GM19372 (cell line): ENCODE measurements at regions not wholly inside any gene's neighbourhood (a gene's known extent, or its start where the extent isn't known, plus 50 kb on each side); places are given as distances from the start of the nearest gene placed in this dataset.

ENCODE experiments used
- ATAC-seq: cut with Tn5 transposase; IDR thresholded peaks from one replicate; pipeline ENCODE4 v1.9.1; 2021; ENCODE audit warnings: mild to moderate bottlenecking, low read depth, moderate library complexity; ENCODE audit not compliant: unreplicated experiment

- ATAC-seq, result no peak
Measured at GRCh38 chr2:60400462-60401246, 152.8 kb downstream of the BCL11A start.

DNA sequence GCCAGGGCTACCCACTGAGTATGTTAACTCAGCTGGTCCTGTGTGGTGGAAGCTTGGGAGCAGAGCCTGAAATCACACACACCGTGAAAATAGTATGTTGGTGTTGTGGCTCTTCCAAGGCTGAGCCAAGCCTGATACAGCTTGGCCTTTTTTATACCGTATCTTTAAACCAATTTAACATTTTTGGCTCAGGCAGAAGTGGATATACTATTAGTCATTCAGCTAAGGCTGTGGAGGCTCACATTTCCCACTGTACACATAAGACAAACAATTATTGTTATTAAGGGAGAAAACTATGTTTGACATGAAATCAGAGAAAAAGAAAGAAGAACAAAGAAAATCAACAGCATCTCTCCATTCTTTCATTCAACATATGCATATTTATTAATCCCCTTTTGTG lies 159.0 kb downstream of the BCL11A start:
- no peak for ATAC-seq

DNA sequence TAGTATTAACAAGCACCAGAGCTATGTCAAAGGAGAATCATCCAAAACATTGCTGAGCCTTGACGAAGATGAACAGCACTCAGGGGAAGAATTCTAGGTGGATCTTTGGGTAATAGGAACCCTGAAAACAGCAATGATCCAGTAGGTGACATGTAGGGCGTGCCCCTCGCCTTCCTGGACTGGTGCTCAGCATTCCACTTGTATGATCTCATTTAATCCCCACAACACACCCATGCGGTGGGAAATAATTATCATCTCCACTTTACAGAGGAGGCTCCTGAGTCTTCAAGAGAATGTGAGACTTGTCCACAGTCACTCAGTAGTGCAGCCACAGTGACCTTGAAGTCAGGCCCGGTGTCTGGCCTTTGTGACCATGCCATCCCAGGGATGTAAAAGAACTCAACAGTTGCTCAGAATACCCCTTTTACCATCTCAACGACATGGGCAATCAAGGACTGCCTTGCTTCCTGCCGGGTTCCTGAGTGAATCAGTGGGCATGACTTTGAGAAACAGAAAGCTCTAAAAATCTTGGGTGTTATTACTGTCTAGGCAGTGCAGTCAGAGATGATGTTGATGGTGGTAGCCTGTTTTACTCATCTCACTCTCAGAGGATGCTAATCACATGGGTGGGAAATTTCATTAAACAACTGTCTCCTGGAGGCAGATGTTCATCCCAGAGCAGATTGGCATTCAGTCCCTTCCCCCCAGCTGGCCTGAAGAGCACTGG lies 161.6 kb downstream of the BCL11A start:
- ATAC-seq, result no peak

DNA sequence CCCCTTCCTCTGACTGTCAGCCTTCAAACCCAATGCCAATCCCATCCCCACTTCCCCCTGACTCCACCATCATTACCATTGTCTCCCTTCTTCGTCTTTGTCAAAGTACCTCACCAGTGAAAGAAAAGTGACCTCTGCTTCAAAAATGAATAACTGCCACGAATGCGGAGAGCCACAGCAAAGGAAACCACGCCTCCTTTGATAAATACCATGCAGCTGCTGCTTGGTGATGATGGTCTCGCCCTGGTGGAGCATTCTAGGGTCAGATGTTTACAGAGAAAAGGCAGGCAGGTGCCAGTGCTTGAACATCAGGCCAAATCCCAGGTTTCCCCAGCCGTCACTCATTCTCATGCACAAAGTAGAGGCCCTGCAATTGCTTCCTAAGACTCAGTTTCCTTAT lies 162.2 kb downstream of the BCL11A start:
- no peak for ATAC-seq

GRCh38 chr2:60386436-60386835 lies 167.0 kb downstream of the BCL11A start:
- ATAC-seq, result no peak

- no peak for ATAC-seq
Measured at GRCh38 chr2:60385648-60386047, 167.8 kb downstream of the BCL11A start.

GRCh38 chr2:60383401-60384143 lies 169.9 kb downstream of the BCL11A start:
- ATAC-seq, result no peak

GRCh38 chr2:60380411-60380810 lies 173.0 kb downstream of the BCL11A start:
- ATAC-seq, result no peak

- no peak for ATAC-seq
Measured at GRCh38 chr2:60379684-60380083, 173.8 kb downstream of the BCL11A start.

DNA sequence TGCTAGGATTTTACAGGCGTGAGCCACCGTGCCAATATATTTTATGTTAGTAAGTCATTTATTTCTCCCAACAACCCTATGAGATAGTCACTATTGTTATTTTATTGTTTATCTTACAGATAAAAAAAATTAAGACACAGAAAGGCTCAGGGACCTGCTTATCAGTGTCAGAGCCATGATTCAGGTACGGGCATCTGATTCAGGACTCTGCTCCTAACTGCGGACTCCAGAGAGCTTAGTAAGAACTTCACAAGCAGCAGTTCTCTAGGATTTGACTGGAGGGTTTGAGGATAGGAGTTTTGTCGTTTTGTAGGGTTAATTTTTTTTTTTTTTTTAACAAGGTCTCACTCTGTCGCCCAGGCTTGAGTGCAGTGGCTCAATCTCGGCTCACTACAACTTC lies 174.2 kb downstream of the BCL11A start:
- no peak for ATAC-seq

- no peak for ATAC-seq
Measured at GRCh38 chr2:60377825-60378224, 175.6 kb downstream of the BCL11A start.

DNA sequence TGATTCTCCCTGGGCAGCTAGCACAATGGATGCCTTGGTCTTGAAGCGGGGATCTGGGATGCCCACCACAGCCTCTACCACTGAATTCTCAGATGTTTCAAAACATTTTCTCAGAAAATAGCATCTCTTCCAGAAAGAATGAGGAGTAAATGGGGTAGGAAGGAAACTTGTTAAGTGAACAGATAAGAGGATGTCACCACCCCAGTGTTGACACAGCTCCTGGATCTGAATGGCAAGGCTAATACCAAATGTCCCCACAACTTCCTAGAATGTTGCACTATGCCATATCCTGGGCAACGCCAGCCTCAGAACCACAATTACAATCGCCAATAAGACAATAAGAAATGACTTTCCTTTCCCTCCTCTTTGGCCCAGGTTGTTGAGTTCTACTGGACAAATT lies 177.2 kb downstream of the BCL11A start:
- ATAC-seq, result no peak

- ATAC-seq, result no peak
Measured at GRCh38 chr2:60371681-60372080, 181.8 kb downstream of the BCL11A start.

DNA sequence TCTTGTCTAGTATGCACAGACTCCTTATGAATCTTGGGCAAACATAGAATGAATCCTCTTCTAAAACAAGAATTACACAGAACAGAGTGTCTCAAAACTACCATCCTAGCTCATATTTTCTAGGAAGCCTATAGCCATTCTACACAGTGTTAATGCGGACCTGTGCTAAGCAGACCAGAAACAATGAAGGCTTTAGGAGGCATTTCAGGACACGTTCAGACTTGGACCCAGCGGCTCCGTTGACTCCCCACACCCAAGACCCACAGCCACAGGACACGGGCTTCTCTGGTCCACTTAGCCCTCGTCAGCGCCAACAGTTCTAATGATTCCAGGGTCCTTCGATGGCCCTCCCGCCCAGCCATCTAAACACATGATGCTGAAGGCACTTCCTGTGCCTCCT lies 182.2 kb downstream of the BCL11A start:
- ATAC-seq, result no peak

DNA sequence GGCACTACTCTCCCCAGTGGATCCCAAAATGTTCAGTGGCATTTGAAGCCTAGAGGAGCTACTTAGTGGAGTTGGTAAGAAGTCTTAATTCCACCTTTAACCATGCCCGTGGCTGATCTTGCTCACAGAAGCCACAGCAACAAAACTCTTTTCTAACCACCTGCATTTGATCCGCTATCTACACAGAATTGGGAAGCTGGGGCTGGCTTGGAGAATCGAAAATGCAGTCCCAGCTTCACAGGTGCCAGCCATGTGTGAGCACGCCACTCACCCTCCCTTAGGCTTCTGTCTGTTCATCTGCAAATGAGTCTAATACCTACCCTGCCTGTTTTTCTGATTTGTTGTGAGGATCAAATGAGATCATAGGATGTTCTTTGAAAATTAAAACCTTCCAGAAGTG lies 182.6 kb downstream of the BCL11A start:
- ATAC-seq, result no peak

GRCh38 chr2:60368456-60368855 lies 185.0 kb downstream of the BCL11A start:
- ATAC-seq, result no peak

DNA sequence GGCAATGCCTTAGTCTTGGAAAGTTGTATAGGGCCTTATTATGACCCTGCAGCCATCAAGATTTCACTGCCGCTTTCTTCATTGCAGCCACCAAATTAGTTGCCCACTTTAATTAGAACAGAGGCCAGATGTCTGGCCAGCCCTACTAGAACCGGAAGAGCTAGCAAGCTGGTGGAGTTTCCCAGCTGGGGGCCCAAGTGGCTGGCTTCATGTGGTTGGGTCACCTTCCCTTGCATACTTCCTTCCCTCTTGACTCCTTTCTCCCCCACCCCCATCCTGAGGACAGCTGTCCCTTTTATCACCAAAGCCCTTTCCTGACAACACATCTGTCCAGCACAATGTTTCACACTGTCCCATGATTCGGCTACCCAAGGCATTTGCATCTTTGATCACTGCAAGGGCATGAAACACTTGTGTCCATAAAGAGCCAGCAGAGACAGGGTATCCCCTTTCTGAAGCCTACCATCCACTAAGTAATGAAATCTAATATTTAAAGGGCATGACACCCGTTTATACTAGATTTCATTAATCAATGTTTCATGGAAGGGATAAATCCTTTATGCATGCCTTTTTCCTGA lies 187.2 kb downstream of the BCL11A start:
- ATAC-seq, result peak; percentile 45

DNA sequence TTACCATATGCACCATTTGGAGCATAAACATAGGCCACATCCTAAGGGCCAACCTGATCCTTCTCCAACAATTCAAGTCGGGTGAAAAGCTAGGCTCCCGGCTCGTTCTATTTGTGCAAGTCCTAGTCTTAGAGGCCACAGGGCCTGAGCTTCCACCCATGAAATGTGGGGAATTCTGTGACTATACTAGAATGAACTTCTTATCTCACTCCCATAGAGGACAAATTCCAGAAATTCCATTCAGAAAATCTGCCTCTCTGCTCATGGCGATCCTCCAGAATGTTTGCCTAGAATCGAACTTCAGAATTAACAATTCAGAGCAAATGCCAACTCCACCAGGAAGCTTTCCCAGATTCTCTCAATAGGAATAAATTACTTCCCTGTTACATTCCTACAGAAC lies 187.9 kb downstream of the BCL11A start:
- ATAC-seq, result no peak

DNA sequence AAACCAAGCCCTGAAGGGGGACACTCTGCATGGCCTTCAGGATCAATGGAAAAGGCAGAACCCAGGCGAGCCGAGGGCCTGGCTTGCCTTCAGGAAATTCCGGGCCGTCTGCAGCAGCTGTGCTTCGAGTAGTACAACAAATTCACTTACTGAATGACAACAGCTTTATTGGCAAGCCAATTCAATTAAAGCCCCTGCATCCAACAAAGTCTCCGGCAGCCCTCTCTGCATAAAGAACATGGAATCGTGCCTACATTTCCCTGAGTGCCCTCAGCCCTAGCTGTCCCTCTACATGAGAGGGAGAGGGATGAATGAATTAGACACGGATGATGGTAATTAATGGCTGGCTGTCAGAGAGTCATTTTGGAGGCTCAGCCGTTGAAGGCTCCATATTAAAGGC lies 189.0 kb downstream of the BCL11A start:
- ATAC-seq, result no peak

- ATAC-seq, result no peak
Measured at GRCh38 chr2:60361498-60361897, 192.0 kb downstream of the BCL11A start.

DNA sequence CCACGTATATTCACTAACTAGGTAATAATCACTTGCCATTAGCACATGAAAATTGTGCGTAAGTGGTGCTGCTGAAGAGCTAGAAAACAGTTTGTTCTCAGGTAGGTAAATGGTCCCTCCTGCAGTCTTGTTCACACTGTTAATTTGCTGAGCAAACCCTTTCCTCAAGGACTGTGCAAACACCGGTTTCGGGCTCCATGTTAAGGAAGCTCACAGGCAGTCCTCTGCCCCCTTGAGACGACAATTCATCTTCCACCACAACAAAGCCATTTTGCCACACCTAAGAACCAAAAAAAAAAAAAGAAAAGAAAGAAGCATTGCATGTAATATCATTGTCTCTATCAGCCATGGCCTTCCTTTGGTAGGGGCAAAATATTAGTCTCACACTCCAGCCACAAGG lies 193.9 kb downstream of the BCL11A start:
- ATAC-seq, result no peak
